Left lung (tissue), 4 donors: ENCODE measurements at regions not wholly inside any gene's neighbourhood (a gene's known extent, or its start where the extent isn't known, plus 50 kb on each side); places are given as distances from the start of the nearest gene placed in this dataset.

Experiments
- ATAC-seq: fragments of 200-7000 bp; cut with Tn5 transposase; one replicate; pipeline ENCODE4 v1.9.1; 2020; ENCODE audit warnings: moderate library complexity
- DNase-seq, 4 donors: peaks; one replicate each; pipeline ENCODE4 v3.0.0-alpha.2; 2013 to 2020
- H3K27ac ChIP-seq, 2 donors: fragments of 200-600 bp; sonication (generic) in 1 of 2; one replicate each; pipeline versions ENCODE4 v1.5.0 to v1.8.0; 2020 to 2021
- H3K27me3 ChIP-seq, 2 donors: fragments of 200-600 bp; sonication (generic) in 1 of 2; one replicate each; pipeline versions ENCODE4 v1.5.0 to v1.8.0; 2020 to 2021
- H3K36me3 ChIP-seq, 2 donors: fragments of 200-600 bp; sonication (generic) in 1 of 2; one replicate each; pipeline versions ENCODE4 v1.5.0 to v1.8.0; 2020 to 2021
- H3K4me1 ChIP-seq, 2 donors: fragments of 200-600 bp; one replicate each; pipeline ENCODE4 v1.8.0; 2021
- H3K4me3 ChIP-seq, 2 donors: fragments of 200-600 bp; sonication (generic) in 1 of 2; one replicate each; pipeline versions ENCODE4 v1.5.0 to v1.8.0; 2020 to 2021; ENCODE audit warnings: mild to moderate bottlenecking in 1 of 2
- H3K9me3 ChIP-seq, 2 donors: fragments of 200-600 bp; sonication (generic) in 1 of 2; one replicate each; pipeline versions ENCODE4 v1.5.0 to v1.8.0; 2020 to 2021
- intact Hi-C, 2 donors: fragments of 100-400 bp; cut with DNase I; formaldehyde crosslinking; loops; one replicate each; pipeline versions ENCODE4 v1.11.2 to v1.14.2; 2022
- TF ChIP-seq, protein P1 (sequence below), 2 donors: fragments of 200-600 bp; sonication (generic) in 1 of 2; IDR thresholded peaks; one replicate each; pipeline versions ENCODE4 v1.5.0 to v1.8.0; 2021; ENCODE audit warnings: antibody characterized with exemption in 2 of 2
- donor health status: DM: no; HTN: yes; CAD: no.
- donor health status: DM: no; HTN: no; CAD: no.

DNA sequence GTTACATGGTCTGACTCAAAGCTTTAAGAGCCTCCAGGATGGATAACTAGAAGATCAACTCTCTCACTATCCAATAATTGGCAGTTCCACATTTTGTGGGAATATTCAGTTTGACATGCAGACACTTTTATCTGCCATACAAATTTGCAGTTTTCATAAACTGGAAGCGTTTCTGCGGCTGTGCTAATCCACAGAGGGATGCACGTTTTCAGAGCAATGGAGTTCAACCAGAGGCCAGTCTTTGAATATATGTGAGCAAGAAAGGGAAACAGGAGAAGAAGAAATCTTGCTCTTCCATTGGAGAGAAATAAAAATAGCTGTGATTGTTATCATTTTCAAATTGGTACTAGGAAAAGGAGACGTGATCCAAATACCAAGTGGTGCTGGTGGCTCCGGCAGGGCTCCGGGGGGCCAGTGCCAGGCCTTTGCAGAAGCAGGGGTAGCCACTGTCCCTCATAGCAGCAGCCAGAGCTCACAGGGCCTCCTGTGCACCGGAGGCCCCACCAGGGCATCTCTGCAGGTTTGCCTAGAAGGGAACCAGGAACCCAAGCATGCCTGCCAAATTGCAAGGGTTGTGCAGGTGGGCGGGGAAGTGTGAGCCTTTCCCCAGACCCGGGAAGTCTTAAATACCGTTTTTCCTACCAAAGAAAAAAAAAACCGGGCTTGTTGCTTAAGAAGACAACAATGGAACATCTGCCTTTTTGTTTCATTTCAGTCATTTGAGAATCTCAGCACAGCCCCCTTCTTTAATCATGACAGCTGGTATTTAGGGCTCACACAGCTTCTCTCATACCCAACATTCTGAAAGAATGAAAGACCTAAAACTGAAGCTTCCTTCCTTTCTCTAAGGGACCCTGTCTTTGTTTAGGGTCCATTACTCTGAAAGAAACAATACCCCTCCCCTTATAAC, 791.1 kb upstream of the SOX11 start:
- intact Hi-C loops, result no loop called here
- no peak for ATAC-seq
- TF ChIP-seq, protein P1, sequence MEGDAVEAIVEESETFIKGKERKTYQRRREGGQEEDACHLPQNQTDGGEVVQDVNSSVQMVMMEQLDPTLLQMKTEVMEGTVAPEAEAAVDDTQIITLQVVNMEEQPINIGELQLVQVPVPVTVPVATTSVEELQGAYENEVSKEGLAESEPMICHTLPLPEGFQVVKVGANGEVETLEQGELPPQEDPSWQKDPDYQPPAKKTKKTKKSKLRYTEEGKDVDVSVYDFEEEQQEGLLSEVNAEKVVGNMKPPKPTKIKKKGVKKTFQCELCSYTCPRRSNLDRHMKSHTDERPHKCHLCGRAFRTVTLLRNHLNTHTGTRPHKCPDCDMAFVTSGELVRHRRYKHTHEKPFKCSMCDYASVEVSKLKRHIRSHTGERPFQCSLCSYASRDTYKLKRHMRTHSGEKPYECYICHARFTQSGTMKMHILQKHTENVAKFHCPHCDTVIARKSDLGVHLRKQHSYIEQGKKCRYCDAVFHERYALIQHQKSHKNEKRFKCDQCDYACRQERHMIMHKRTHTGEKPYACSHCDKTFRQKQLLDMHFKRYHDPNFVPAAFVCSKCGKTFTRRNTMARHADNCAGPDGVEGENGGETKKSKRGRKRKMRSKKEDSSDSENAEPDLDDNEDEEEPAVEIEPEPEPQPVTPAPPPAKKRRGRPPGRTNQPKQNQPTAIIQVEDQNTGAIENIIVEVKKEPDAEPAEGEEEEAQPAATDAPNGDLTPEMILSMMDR (IDR thresholded peaks at IDR 0.05), result no peak
- DNase-seq, result peak in 1 of 4 donors; percentile 58
- Histone ChIP-seq H3K27ac (no peak overlapping the region), H3K9me3 (peaks cover 0 to 2% of the 10 kb centered on the region in 2 donors), H3K4me1 (no peaks in the 10 kb centered on the region), H3K36me3 (no peaks in the 10 kb centered on the region), H3K4me3 (no peak overlapping the region), H3K27me3 (no peaks in the 10 kb centered on the region)

DNA sequence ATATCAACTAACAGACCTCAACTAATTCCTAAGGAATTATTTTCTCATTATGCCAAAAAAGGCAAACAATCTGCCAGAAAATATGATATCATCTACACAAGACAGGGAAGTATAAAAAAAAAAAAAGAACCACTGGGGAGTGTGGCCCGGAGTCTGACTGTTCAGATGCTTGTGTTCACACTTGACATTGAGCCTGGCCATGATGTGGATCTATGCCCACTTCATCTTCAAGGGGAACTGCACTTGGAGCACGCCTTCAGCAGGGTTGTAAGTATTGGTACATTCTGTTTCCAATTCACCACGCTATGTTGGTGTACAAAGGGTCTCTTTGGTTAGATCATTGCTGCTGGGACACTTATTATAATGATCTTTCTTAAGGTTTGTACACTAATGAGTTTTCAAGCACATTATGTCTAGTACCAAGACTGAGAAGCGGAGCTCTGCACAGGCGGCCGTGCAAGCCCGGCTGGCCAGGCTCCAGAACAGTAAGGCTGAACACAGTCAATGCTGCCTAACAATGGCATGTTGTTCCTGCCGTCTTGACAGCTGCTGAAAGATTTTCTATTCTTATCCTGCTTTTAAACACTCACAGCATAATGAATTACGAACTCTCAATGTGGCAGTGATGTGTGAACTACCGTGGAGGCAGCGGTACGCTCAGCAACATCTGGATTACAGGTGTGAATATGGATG, 788.4 kb upstream of the SOX11 start:
- TF ChIP-seq, protein P1 (IDR thresholded peaks at IDR 0.05), result no peak
- peaks cover 0 to 2% of the 10 kb centered on the region in 2 donors for H3K9me3 ChIP-seq
- H3K4me1 ChIP-seq, result no peaks in the 10 kb centered on the region
- no peaks in the 10 kb centered on the region for H3K27me3 ChIP-seq
- no peak for ATAC-seq
- H3K27ac ChIP-seq, result no peak overlapping the region
- intact Hi-C loops, result no loop called here
- no peak for DNase-seq
- H3K4me3 ChIP-seq, result no peak overlapping the region
- H3K36me3 ChIP-seq, result no peaks in the 10 kb centered on the region

GRCh38 chr2:4908461-4908860, 783.7 kb upstream of the SOX11 start:
- Histone ChIP-seq H3K27ac (no peak overlapping the region), H3K36me3 (no peaks in the 10 kb centered on the region), H3K4me3 (no peak overlapping the region), H3K4me1 (no peaks in the 10 kb centered on the region), H3K27me3 (no peaks in the 10 kb centered on the region), H3K9me3 (no peaks in the 10 kb centered on the region)
- TF ChIP-seq, protein P1 (IDR thresholded peaks at IDR 0.05), result no peak
- ATAC-seq (no peak), DNase-seq (peak in 1 of 4 donors; percentile 45)
- intact Hi-C loops, result no loop called here

DNA sequence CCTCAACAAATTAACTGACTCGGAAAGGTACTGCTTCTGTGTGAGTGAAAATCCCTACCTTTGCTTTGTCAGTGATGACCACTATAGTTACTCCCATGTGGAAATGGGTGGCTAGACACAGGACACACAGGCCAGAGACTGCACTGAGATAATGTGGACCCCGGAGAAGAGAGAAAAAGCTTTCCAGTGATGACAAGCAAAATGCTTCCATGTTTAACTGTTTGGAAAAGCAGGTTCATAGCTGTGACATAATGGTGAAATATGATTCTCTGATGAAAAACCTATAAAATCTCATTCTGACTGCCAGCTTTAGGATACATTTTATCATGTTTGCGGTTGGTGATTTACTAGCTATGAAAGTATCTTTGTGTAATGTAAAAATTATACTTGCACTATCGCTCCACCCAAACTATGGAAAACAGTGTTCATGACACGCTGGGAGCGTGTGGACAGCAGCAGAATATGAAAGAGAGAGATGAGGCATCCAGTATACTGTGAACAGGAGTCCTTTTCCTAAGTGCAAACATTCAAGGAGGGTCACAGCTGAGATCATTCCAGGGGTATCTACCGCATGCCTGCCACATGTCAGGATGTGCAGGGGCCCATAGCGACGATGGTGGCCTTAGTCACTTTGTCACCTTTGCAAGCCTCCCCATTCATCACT, 782.7 kb upstream of the SOX11 start:
- no peaks in the 10 kb centered on the region for H3K4me1 ChIP-seq
- intact Hi-C loops, result no loop called here
- TF ChIP-seq, protein P1 (IDR thresholded peaks at IDR 0.05), result no peak
- no peak overlapping the region for H3K27ac ChIP-seq
- no peak for DNase-seq
- H3K4me3 ChIP-seq, result no peak overlapping the region
- no peaks in the 10 kb centered on the region for H3K9me3 ChIP-seq
- no peaks in the 10 kb centered on the region for H3K36me3 ChIP-seq
- ATAC-seq, result no peak
- no peaks in the 10 kb centered on the region for H3K27me3 ChIP-seq

DNA sequence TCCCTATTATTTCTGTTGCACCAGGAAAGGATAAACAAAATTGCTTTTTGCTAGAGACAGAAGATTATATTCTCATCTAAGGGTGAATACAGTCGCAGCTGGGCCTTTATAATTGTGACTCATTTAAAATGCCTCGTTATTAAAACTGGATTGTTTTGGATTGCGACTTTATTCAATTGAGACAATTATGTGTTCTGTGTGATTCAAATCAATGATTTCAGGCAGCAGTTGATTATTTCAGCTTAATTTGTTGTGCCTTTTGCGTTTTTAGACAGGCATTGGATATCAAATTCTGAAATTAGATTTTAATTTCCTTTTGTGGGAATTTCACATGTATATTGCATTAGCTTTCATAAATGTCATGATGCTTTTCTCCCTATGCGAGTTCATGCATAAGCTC, 778.1 kb upstream of the SOX11 start:
- Histone ChIP-seq H3K27ac (no peak overlapping the region), H3K36me3 (no peaks in the 10 kb centered on the region), H3K9me3 (no peaks in the 10 kb centered on the region), H3K27me3 (no peaks in the 10 kb centered on the region), H3K4me1 (no peaks in the 10 kb centered on the region), H3K4me3 (no peak overlapping the region)
- DNase-seq, result no peak
- no peak for ATAC-seq
- TF ChIP-seq, protein P1 (IDR thresholded peaks at IDR 0.05), result no peak
- intact Hi-C loops, result no loop called here
